Endothelial cell of umbilical vein (primary cell): ENCODE measurements at regions not wholly inside any gene's neighbourhood (a gene's known extent, or its start where the extent isn't known, plus 50 kb on each side); places are given as distances from the start of the nearest gene placed in this dataset.

ENCODE experiments used
- BruUV-seq: library from RNA; stranded (reverse); fragments of 400-500 nt; replicated peaks from 2 replicates; lab custom pipeline; 2021; lab: Mats Ljungman, UMichigan
- CTCF ChIA-PET: fragments of 300-600, 350-600 bp; sonication (Branson Sonifier 250); formaldehyde crosslinking; loops from one replicate; lab custom pipeline; 2021; ENCODE audit warnings: antibody characterized with exemption, inconsistent platforms; lab: Charles Lee
- POLR2A ChIA-PET: fragments of 300-600, 350-600 bp; sonication (Branson Sonifier 250); formaldehyde crosslinking; loops from one replicate; lab custom pipeline; 2021; ENCODE audit warnings: antibody characterized with exemption, inconsistent platforms; lab: Charles Lee
- DNase-seq: peaks from one replicate; pipeline ENCODE4 v3.0.0-alpha.2; 2011; ENCODE audit warnings: low read depth, low spot score
- FAIRE-seq: peaks from 2 replicates; lab custom pipeline; 2011; peaks lifted over from hg19 to GRCh38; lab: Jason Lieb, UNC
- H2AFZ ChIP-seq: 2 replicates; pipeline ENCODE4 v1.6.0; 2012; ENCODE audit warnings: low read depth, low read length, control low read depth, inconsistent platforms
- H3K27ac ChIP-seq: 2 replicates; pipeline ENCODE4 v1.5.1; 2011; ENCODE audit warnings: low read depth, mild to moderate bottlenecking, control low read depth, low read length, moderate library complexity; ENCODE audit not compliant: insufficient read depth
- H3K27me3 ChIP-seq, 2 experiments: 2 replicates each; pipeline versions ENCODE4 v1.6.0 to v1.6.1; 2011; ENCODE audit warnings: low read length in 2 of 2, mixed read lengths in 1 of 2; ENCODE audit not compliant: control insufficient read depth in 2 of 2, insufficient read depth in 2 of 2
- H3K36me3 ChIP-seq, 2 experiments: 2 replicates in 1 of 2; 3 replicates in 1 of 2; pipeline ENCODE4 v1.5.1; 2011; ENCODE audit warnings: low read length in 2 of 2, mild to moderate bottlenecking in 1 of 2, moderate library complexity in 1 of 2; ENCODE audit not compliant: control insufficient read depth in 2 of 2, insufficient read depth in 2 of 2; ENCODE audit errors: extremely low read depth in 1 of 2
- H3K4me1 ChIP-seq: 3 replicates; pipeline ENCODE4 v1.5.1; 2011; ENCODE audit warnings: mild to moderate bottlenecking, low read length; ENCODE audit not compliant: control insufficient read depth, insufficient read depth; ENCODE audit errors: extremely low read depth
- H3K4me2 ChIP-seq: 2 replicates; pipeline ENCODE4 v1.6.1; 2011; ENCODE audit warnings: low read length, control low read depth, mixed read lengths; ENCODE audit not compliant: insufficient read depth
- H3K4me3 ChIP-seq, 3 experiments: fragments of 200-600 bp in 1 of 3; sonication (generic), shearing (Covaris generic) in 1 of 3; replicated peaks in 1 of 3; 2 replicates each; pipeline ENCODE4 v1.5.1; 2011 to 2016; ENCODE audit warnings: control low read depth in 3 of 3, low read length in 3 of 3, mild to moderate bottlenecking in 2 of 3, inconsistent platforms in 1 of 3, low read depth in 1 of 3, moderate library complexity in 1 of 3; ENCODE audit not compliant: insufficient read depth in 1 of 3
- H3K79me2 ChIP-seq: 2 replicates; pipeline ENCODE4 v1.6.0; 2012; ENCODE audit warnings: low read length, inconsistent platforms; ENCODE audit not compliant: control insufficient read depth, insufficient read depth
- H3K9ac ChIP-seq: replicated peaks from 2 replicates; pipeline ENCODE3; 2011; ENCODE audit warnings: low read length, control low read depth; ENCODE audit not compliant: insufficient read depth; ENCODE audit errors: extremely low read depth
- H3K9me1 ChIP-seq: replicated peaks from 3 replicates; pipeline ENCODE4 v1.6.0; 2011; ENCODE audit warnings: mild to moderate bottlenecking, low read length; ENCODE audit not compliant: control insufficient read depth, insufficient read depth; ENCODE audit errors: extremely low read depth
- H3K9me3 ChIP-seq: replicated peaks from 2 replicates; pipeline ENCODE4 v1.5.1; 2012; ENCODE audit warnings: low read length, inconsistent platforms; ENCODE audit not compliant: control insufficient read depth, insufficient read depth
- H4K20me1 ChIP-seq: replicated peaks from 2 replicates; pipeline ENCODE3; 2011; ENCODE audit warnings: mild to moderate bottlenecking, low read length; ENCODE audit not compliant: control insufficient read depth, insufficient read depth; ENCODE audit errors: extremely low read depth
- CTCF ChIP-seq, 2 donors: IDR thresholded peaks; 1 replicate in 1 of 2; 2 replicates in 1 of 2; pipeline ENCODE4 v1.5.1; 2011; ENCODE audit warnings: low read length in 2 of 2, mild to moderate bottlenecking in 2 of 2, moderate library complexity in 2 of 2, control low read depth in 1 of 2, inconsistent platforms in 1 of 2, low read depth in 1 of 2; ENCODE audit not compliant: insufficient read depth in 1 of 2; ENCODE audit errors: extremely low read depth in 1 of 2
- EZH2 ChIP-seq: IDR thresholded peaks from 2 replicates; pipeline ENCODE4 v1.6.1; 2012; ENCODE audit warnings: borderline replicate concordance, low read depth, mild to moderate bottlenecking, moderate library complexity, low read length, inconsistent platforms; ENCODE audit not compliant: severe bottlenecking
- FOS ChIP-seq: IDR thresholded peaks from 2 replicates; pipeline ENCODE4 v1.6.1; 2011; ENCODE audit warnings: mild to moderate bottlenecking, low read length, moderate library complexity, borderline replicate concordance; ENCODE audit not compliant: insufficient read depth
- GATA2 ChIP-seq: IDR thresholded peaks from 2 replicates; pipeline ENCODE4 v1.7.0; 2011; ENCODE audit warnings: low read depth, mild to moderate bottlenecking, moderate library complexity, mixed read lengths, low read length; ENCODE audit not compliant: insufficient read length, insufficient read depth
- JUN ChIP-seq: IDR thresholded peaks from 2 replicates; pipeline ENCODE4 v1.6.1; 2011; ENCODE audit warnings: borderline replicate concordance, low read depth; ENCODE audit not compliant: insufficient read length, insufficient read depth
- MYC ChIP-seq: IDR thresholded peaks from one replicate; pipeline ENCODE4 v1.6.1; 2011; ENCODE audit warnings: mild to moderate bottlenecking, low read depth, low read length
- POLR2A ChIP-seq: IDR thresholded peaks from 2 replicates; pipeline ENCODE4 v1.6.1; 2012; ENCODE audit warnings: low read depth, mild to moderate bottlenecking, control low read depth, low read length
- POLR2AphosphoS5 ChIP-seq: IDR thresholded peaks from 2 replicates; pipeline ENCODE4 v1.6.1; 2012; ENCODE audit warnings: low read depth, mild to moderate bottlenecking, control low read depth, low read length, moderate library complexity; ENCODE audit not compliant: insufficient read depth
- dilution Hi-C: fragments of 300-500 bp; cut with MboI; formaldehyde crosslinking; loops from one replicate; pipeline ENCODE4 v1.15.0; 2019; ENCODE audit warnings: low sequenced_read_pairs; ENCODE audit not compliant: extremely low pct_ligation_motif_present
- intact Hi-C: fragments of 100-400 bp; cut with micrococcal nuclease; formaldehyde crosslinking; loops from one replicate; pipeline ENCODE4 v1.10.0; 2022
- TF ChIP-seq, protein P1 (sequence below): IDR thresholded peaks from 2 replicates; pipeline ENCODE4 v1.6.1; 2011; ENCODE audit not compliant: insufficient read depth, insufficient read length

GRCh38 chr4:74855879-74856278, 61.6 kb upstream of the BTC start:
- no peak overlapping the region for H2AFZ ChIP-seq
- dilution Hi-C loops = no loop called here
- H3K4me3 ChIP-seq = no peak overlapping the region
- FAIRE-seq (no peak), DNase-seq (no peak)
- H3K27ac ChIP-seq = no peak overlapping the region
- H3K4me2 ChIP-seq = no peak overlapping the region
- no peak overlapping the region for H3K9ac ChIP-seq
- H3K36me3 ChIP-seq = no peaks in the 10 kb centered on the region
- intact Hi-C loops = no loop called here
- BruUV-seq = no TSS peak
- no peaks in the 10 kb centered on the region for H3K9me3 ChIP-seq
- TF ChIP-seq EZH2 = no peak
- no peak for TF ChIP-seq MYC
- TF ChIP-seq CTCF (IDR thresholded peaks at IDR 0.05; ENCODE audit: extremely low read depth in 1 of 2, insufficient read depth in 1 of 2, low read depth in 1 of 2, low read length in 2 of 2) = no peak
- TF ChIP-seq POLR2A = no peak
- no peak for TF ChIP-seq JUN
- TF ChIP-seq, protein P1, sequence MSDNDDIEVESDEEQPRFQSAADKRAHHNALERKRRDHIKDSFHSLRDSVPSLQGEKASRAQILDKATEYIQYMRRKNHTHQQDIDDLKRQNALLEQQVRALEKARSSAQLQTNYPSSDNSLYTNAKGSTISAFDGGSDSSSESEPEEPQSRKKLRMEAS = no peak
- no peak for TF ChIP-seq FOS
- TF ChIP-seq GATA2 = no peak
- no peak for TF ChIP-seq POLR2AphosphoS5
- H4K20me1 ChIP-seq = no peaks in the 10 kb centered on the region
- H3K79me2 ChIP-seq = no peaks in the 10 kb centered on the region
- no peaks in the 10 kb centered on the region for H3K9me1 ChIP-seq
- ChIA-PET POLR2A (no interaction called here), CTCF (no interaction called here)
- no peaks in the 10 kb centered on the region for H3K27me3 ChIP-seq
- no peaks in the 10 kb centered on the region for H3K4me1 ChIP-seq
